GM21825 (cell line): ENCODE measurements at regions not wholly inside any gene's neighbourhood (a gene's known extent, or its start where the extent isn't known, plus 50 kb on each side); places are given as distances from the start of the nearest gene placed in this dataset.

Experiments used
- ATAC-seq: cut with Tn5 transposase; IDR thresholded peaks from one replicate; pipeline ENCODE4 v1.9.1; 2021; ENCODE audit warnings: mild to moderate bottlenecking, moderate library complexity; ENCODE audit not compliant: unreplicated experiment

DNA sequence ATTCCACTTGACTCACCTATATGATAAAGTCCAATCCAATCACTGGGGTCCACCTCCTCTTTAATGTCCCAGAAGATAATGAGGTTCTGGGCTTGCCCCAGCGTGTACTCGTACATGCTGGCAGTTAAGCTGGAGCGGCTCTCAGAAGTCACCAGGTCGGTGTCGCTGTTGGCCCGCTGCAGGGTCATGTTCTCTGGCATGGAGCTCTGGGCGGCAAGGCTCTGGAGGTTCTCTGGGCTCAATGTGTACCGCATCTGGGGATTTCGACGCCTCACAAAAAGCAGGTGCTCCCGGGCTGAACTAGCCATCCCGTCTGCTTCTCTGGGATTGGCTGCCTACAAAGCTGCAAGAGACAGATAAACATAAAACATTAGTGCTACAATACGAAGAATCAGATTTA is 206.4 kb upstream of the CCDC150 start:
- no peak for ATAC-seq

GRCh38 chr2:196434217-196434616 is 205.3 kb upstream of the CCDC150 start:
- no peak for ATAC-seq

- ATAC-seq = no peak
Measured at GRCh38 chr2:196435189-196435588, 204.3 kb upstream of the CCDC150 start.

DNA sequence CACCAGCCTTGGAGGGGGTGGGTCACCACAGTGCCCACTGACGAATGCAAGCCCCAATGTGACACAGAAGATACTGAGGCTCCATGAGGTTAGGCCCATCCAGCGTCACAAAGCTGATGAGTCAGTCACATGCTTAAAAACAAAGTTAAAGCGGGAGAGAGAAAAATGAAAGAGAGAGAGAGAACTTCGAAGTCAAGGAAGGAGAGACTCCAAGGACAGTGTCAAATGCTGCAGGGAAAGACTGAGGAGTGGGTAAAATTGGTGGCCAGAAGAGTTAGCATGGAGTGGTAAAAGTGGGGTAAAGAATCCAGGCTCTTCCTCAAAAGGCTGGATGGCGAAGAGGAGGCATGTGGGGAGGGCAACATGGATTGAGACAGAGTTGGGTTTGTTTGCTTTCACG is 201.9 kb upstream of the CCDC150 start:
- ATAC-seq = no peak

DNA sequence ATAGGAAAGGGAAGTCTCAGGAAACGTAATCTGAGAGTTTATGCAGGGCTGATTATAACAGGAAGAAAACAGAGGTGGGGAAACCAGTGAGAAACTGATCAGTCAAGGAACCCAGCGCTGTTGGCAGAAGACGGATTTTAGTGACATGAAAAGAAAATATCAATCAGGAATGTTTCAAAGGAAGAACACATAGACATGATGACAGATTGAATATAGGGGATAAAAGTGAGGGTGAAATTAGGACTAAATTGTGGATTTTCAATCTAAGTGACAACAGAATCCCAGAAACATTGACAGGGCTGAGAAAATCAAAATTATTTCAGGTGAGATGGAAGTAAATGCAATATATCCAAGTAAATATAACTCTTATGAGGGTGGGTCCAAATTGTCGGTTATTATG is 199.8 kb upstream of the CCDC150 start:
- ATAC-seq = no peak

GRCh38 chr2:196440413-196440812 is 199.1 kb upstream of the CCDC150 start:
- no peak for ATAC-seq

GRCh38 chr2:196441527-196441926 is 198.0 kb upstream of the CCDC150 start:
- no peak for ATAC-seq

DNA sequence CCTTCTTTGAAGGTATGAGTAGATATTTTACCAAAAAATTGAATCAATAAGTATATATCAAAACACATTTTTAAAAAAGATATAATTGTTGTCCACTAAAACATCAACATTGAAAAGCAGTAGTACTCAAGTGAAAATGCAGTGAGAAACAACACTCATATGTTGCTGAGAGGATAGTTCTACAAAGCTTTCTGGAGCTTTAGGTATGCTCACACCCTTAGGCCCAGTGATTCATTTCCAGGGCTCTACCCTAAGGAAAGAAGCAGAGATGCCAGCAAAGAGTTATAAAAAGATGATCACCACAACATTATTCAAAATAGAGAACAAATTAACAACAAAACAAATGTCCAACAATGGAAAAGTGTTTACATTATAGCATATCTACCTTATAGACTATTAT is 197.3 kb upstream of the CCDC150 start:
- ATAC-seq = no peak

DNA sequence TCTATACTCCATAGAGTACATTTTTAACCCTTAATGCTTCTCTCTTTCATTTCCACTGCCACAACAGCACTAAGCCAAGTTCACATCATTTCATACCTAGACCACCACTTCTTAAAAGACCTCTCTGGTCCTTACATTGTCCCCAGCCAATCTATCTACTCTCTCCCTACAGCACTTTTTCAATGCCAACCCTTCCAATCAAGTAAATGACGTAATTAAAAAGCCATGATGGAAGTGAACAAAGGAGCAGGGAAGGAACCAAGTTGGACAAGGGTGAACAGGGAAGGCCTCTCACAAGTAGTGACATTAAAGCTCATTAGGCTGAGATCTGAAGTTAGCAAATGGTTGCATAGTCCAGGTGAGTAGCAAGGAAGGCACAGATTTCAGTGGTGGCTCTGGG is 195.1 kb upstream of the CCDC150 start:
- ATAC-seq = no peak

DNA sequence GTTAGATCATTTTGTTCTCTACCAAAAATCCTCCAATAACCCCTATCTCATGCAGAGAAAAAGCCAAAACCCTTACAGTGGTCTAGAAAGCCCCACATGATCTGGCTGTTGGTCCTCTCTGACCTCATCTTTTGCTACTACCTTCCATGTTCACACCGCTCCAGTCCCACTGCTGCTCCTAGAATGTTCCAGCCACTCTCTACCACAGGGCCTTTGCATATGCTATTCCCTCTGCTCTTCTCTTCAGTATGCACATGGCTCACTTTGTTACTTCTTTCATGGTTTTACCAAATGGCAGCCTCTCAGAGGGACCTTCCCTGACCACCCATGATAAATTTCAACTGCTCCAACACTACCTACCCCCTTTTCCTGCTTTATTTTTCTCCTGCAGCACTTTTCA is 193.5 kb upstream of the CCDC150 start:
- no peak for ATAC-seq

DNA sequence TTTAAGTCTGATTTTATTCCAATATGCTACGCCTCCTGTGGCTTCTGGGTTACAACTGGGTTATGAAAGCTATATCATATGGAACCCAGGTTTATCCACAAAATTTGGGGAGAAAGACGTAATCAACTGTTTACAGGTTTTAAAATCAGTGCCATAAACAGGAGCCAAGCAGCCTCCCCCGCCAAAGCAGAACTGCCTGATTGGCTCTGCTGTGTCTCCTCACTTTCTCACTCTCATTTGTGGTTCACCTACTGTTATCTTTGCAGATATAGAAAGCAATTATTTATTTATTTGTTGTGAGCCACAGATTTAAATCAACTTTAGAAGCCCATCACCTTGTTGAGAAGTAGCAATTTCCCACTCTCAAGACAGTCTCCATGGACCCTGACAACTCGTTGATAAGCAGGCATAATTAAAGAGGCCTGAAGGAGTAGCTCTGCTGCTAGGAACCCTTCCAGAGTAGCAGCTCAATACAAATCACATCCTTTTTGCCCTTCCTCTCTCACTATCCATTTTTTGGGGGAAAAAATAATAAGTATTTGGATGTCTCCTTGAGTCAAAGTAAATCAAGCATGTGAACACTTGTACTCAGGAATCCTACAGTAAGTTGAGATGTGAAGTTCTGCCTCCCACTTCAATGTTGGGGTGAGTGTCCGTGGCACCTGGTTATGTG is 191.0 kb upstream of the CCDC150 start:
- ATAC-seq = no peak

GRCh38 chr2:196449083-196449482 is 190.4 kb upstream of the CCDC150 start:
- ATAC-seq = no peak

- ATAC-seq = no peak
Measured at GRCh38 chr2:196452758-196453157, 186.8 kb upstream of the CCDC150 start.

DNA sequence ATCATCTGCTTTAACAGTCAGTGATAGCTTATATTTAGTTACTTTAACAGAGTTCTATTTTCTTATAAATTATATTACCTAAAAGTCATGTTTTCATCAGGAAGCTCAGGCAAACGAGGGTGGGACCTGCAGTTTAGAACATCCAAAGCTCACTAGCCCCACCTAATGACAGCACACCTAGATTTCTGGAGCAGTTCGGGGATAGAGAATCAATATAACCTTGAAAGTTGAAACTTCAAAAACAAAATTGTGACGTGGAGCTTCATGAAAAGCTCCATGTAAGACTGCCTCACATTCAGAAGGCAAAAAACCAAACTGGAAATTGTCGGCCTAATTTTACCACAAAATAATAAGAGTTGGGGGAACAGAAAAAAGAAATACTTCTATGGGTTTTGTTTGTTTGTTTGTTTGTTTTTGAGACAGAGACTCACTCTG is 185.9 kb upstream of the CCDC150 start:
- ATAC-seq = peak; percentile 69

- no peak for ATAC-seq
Measured at GRCh38 chr2:196454492-196454891, 185.0 kb upstream of the CCDC150 start.

DNA sequence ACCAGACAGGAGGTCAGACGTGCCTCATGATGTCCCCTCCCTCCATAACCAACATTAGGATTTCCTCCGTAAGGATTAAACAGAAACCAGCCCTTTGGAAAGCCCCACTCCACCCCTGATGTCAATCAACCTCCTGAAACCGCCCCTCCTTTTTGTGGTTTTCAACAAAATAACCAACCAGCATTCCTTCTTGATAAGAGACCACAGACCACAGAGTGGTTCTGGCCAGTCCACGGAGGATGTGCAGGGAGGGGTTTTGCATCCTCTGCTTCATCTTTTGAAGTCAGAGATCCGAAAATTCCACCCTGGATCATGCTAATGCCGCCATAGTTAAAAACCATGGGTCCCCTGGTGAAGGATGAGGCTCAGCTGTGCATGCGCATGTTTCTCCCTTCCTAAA is 180.0 kb upstream of the CCDC150 start:
- ATAC-seq = no peak

- no peak for ATAC-seq
Measured at GRCh38 chr2:196463706-196464105, 175.8 kb upstream of the CCDC150 start.

DNA sequence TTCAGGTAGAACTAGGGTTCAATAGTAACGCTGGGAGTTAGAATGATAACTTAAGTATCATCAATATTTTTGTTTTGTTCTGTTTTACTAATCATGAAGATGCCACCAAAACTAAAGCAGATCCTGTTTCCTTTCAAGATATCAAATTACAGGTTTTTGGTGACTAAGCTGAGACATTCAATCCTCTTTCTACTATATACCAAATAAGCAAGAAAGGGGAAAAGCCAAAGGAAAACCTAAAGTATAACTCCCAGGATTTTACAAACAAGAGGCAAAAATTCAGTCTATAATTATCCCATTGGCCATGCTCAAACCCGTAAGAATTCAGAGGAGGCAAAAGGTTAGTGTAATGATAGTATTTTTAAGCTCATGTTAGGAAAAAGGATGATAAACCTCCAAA is 175.2 kb upstream of the CCDC150 start:
- ATAC-seq = no peak

DNA sequence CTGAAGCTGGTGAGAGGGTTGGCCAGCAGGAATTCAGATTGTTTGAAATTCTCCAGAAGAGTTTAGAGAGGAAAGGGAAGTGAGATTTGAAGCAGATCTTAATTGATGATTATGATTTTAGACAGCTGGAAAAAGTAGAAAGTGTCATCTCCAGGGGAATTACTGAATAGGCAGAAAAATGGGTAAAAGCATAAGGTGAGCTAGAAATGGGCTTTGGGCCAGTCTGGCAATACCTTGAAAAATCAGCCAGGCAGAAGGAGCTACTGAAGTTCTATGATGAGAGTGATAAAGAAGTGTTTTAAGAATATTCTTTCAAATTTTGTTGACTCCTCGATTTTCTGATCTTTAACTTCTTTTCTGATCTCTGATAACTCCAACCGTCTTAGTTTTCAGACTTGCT is 172.9 kb upstream of the CCDC150 start:
- no peak for ATAC-seq

GRCh38 chr2:196468394-196468793 is 171.1 kb upstream of the CCDC150 start:
- ATAC-seq = no peak

GRCh38 chr2:196473617-196474016 is 165.9 kb upstream of the CCDC150 start:
- no peak for ATAC-seq

- ATAC-seq = no peak
Measured at GRCh38 chr2:196475611-196476010, 163.9 kb upstream of the CCDC150 start.

DNA sequence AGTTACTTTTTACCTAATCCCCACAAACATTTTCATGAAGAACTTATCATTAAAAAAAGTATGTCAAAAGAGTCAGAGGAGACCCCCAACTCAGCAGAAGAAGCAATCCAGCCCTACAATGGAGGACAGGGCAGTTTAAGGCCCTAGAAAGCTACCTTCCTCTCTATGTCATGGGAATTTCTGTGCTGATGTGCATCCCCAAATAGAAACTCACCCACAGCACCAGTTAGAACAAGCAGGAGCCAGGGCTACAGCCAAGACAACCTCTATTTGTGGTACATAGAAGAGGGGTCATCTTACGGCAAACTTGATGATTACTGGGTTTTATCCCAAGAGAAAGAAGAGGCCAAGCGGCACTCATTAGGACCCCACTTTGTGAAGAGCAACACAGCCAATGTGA is 160.9 kb upstream of the CCDC150 start:
- ATAC-seq = no peak
